ENCODE measurements at regions not wholly inside any gene's neighbourhood (a gene's known extent, or its start where the extent isn't known, plus 50 kb on each side); places are given as distances from the start of the nearest gene placed in this dataset.

GRCh38 chr4:137638934-137639333, 106.6 kb upstream of the PCDH18 start:
- no peaks in the 10 kb centered on the region for H3K27me3 ChIP-seq (ENCODE audit: control insufficient read depth, insufficient read depth, low read length)
- H3K4me1 ChIP-seq (ENCODE audit: control insufficient read depth, insufficient read depth, low read length): 0 out of 2 replicates have a peak, but pooled peaks cover 5% of the 10 kb centered on the region
- no peak overlapping the region for H3K4me3 ChIP-seq (ENCODE audit: low read depth, low read length)
- no peak overlapping the region for H3K27ac ChIP-seq (ENCODE audit: low read depth, low read length)
- no peaks in the 10 kb centered on the region for H3K36me3 ChIP-seq (ENCODE audit: control insufficient read depth, insufficient read depth, low read length)
- H3K9ac ChIP-seq (ENCODE audit: low read depth, low read length): no peak overlapping the region
- no peaks in the 10 kb centered on the region for H3K9me3 ChIP-seq (ENCODE audit: control insufficient read depth, insufficient read depth, low read length)

GRCh38 chr4:137635601-137636000, 103.3 kb upstream of the PCDH18 start:
- H3K9me3 ChIP-seq (ENCODE audit: control insufficient read depth, insufficient read depth, low read length): no peaks in the 10 kb centered on the region
- no peak overlapping the region for H3K4me3 ChIP-seq (ENCODE audit: low read depth, low read length)
- H3K4me1 ChIP-seq (ENCODE audit: control insufficient read depth, insufficient read depth, low read length): 0 out of 2 replicates have a peak, but pooled peaks cover 5% of the 10 kb centered on the region
- no peak overlapping the region for H3K9ac ChIP-seq (ENCODE audit: low read depth, low read length)
- no peaks in the 10 kb centered on the region for H3K27me3 ChIP-seq (ENCODE audit: control insufficient read depth, insufficient read depth, low read length)
- H3K27ac ChIP-seq (ENCODE audit: low read depth, low read length): no peak overlapping the region
- H3K36me3 ChIP-seq (ENCODE audit: control insufficient read depth, insufficient read depth, low read length): no peaks in the 10 kb centered on the region

GRCh38 chr4:137635108-137635507, 102.8 kb upstream of the PCDH18 start:
- Histone ChIP-seq H3K4me1 (ENCODE audit: control insufficient read depth, insufficient read depth, low read length) (0 out of 2 replicates have a peak, but pooled peaks cover 5% of the 10 kb centered on the region), H3K4me3 (ENCODE audit: low read depth, low read length) (no peak overlapping the region), H3K27me3 (ENCODE audit: control insufficient read depth, insufficient read depth, low read length) (no peaks in the 10 kb centered on the region), H3K9me3 (ENCODE audit: control insufficient read depth, insufficient read depth, low read length) (no peaks in the 10 kb centered on the region), H3K36me3 (ENCODE audit: control insufficient read depth, insufficient read depth, low read length) (no peaks in the 10 kb centered on the region), H3K27ac (ENCODE audit: low read depth, low read length) (no peak overlapping the region), H3K9ac (ENCODE audit: low read depth, low read length) (no peak overlapping the region)

GRCh38 chr4:137632842-137633241, 100.5 kb upstream of the PCDH18 start:
- Histone ChIP-seq H3K27me3 (ENCODE audit: control insufficient read depth, insufficient read depth, low read length) (no peaks in the 10 kb centered on the region), H3K4me1 (ENCODE audit: control insufficient read depth, insufficient read depth, low read length) (0 out of 2 replicates have a peak, but pooled peaks cover 5% of the 10 kb centered on the region), H3K36me3 (ENCODE audit: control insufficient read depth, insufficient read depth, low read length) (no peaks in the 10 kb centered on the region)

GRCh38 chr4:137631605-137632004, 99.3 kb upstream of the PCDH18 start:
- 0 out of 2 replicates have a peak, but pooled peaks cover 5% of the 10 kb centered on the region for H3K4me1 ChIP-seq (ENCODE audit: control insufficient read depth, insufficient read depth, low read length)
- no peak overlapping the region for H3K9ac ChIP-seq (ENCODE audit: low read depth, low read length)
- H3K27ac ChIP-seq (ENCODE audit: low read depth, low read length): no peak overlapping the region

More at GRCh38 chr4:137632842-137633241, 100.5 kb upstream of the PCDH18 start:
- Histone ChIP-seq H3K27ac (ENCODE audit: low read depth, low read length) (no peak overlapping the region), H3K4me3 (ENCODE audit: low read depth, low read length) (no peak overlapping the region), H3K9ac (ENCODE audit: low read depth, low read length) (no peak overlapping the region), H3K9me3 (ENCODE audit: control insufficient read depth, insufficient read depth, low read length) (no peaks in the 10 kb centered on the region)

GRCh38 chr4:137630252-137630651, 98.0 kb upstream of the PCDH18 start:
- Histone ChIP-seq H3K27ac (ENCODE audit: low read depth, low read length) (no peak overlapping the region), H3K36me3 (ENCODE audit: control insufficient read depth, insufficient read depth, low read length) (no peaks in the 10 kb centered on the region), H3K9me3 (ENCODE audit: control insufficient read depth, insufficient read depth, low read length) (no peaks in the 10 kb centered on the region), H3K4me1 (ENCODE audit: control insufficient read depth, insufficient read depth, low read length) (no peaks in the 10 kb centered on the region), H3K4me3 (ENCODE audit: low read depth, low read length) (no peak overlapping the region), H3K9ac (ENCODE audit: low read depth, low read length) (no peak overlapping the region), H3K27me3 (ENCODE audit: control insufficient read depth, insufficient read depth, low read length) (no peaks in the 10 kb centered on the region)

More at GRCh38 chr4:137631605-137632004, 99.3 kb upstream of the PCDH18 start:
- H3K36me3 ChIP-seq (ENCODE audit: control insufficient read depth, insufficient read depth, low read length): no peaks in the 10 kb centered on the region
- H3K9me3 ChIP-seq (ENCODE audit: control insufficient read depth, insufficient read depth, low read length): no peaks in the 10 kb centered on the region
- H3K4me3 ChIP-seq (ENCODE audit: low read depth, low read length): no peak overlapping the region
- no peaks in the 10 kb centered on the region for H3K27me3 ChIP-seq (ENCODE audit: control insufficient read depth, insufficient read depth, low read length)

- H3K27ac ChIP-seq (ENCODE audit: low read depth, low read length): no peak overlapping the region
- H3K27me3 ChIP-seq (ENCODE audit: control insufficient read depth, insufficient read depth, low read length): no peaks in the 10 kb centered on the region
- no peaks in the 10 kb centered on the region for H3K9me3 ChIP-seq (ENCODE audit: control insufficient read depth, insufficient read depth, low read length)
- no peak overlapping the region for H3K4me3 ChIP-seq (ENCODE audit: low read depth, low read length)
- no peaks in the 10 kb centered on the region for H3K36me3 ChIP-seq (ENCODE audit: control insufficient read depth, insufficient read depth, low read length)
- no peaks in the 10 kb centered on the region for H3K4me1 ChIP-seq (ENCODE audit: control insufficient read depth, insufficient read depth, low read length)
- no peak overlapping the region for H3K9ac ChIP-seq (ENCODE audit: low read depth, low read length)
Measured at GRCh38 chr4:137627739-137628460, 95.6 kb upstream of the PCDH18 start.

GRCh38 chr4:137626942-137627738, 94.8 kb upstream of the PCDH18 start:
- H3K9me3 ChIP-seq (ENCODE audit: control insufficient read depth, insufficient read depth, low read length): no peaks in the 10 kb centered on the region
- H3K36me3 ChIP-seq (ENCODE audit: control insufficient read depth, insufficient read depth, low read length): no peaks in the 10 kb centered on the region
- no peak overlapping the region for H3K4me3 ChIP-seq (ENCODE audit: low read depth, low read length)
- H3K9ac ChIP-seq (ENCODE audit: low read depth, low read length): no peak overlapping the region
- no peaks in the 10 kb centered on the region for H3K27me3 ChIP-seq (ENCODE audit: control insufficient read depth, insufficient read depth, low read length)
- H3K27ac ChIP-seq (ENCODE audit: low read depth, low read length): no peak overlapping the region
- H3K4me1 ChIP-seq (ENCODE audit: control insufficient read depth, insufficient read depth, low read length): no peaks in the 10 kb centered on the region

- no peaks in the 10 kb centered on the region for H3K4me1 ChIP-seq (ENCODE audit: control insufficient read depth, insufficient read depth, low read length)
- no peaks in the 10 kb centered on the region for H3K27me3 ChIP-seq (ENCODE audit: control insufficient read depth, insufficient read depth, low read length)
- H3K4me3 ChIP-seq (ENCODE audit: low read depth, low read length): no peak overlapping the region
- no peaks in the 10 kb centered on the region for H3K9me3 ChIP-seq (ENCODE audit: control insufficient read depth, insufficient read depth, low read length)
- H3K27ac ChIP-seq (ENCODE audit: low read depth, low read length): no peak overlapping the region
- H3K36me3 ChIP-seq (ENCODE audit: control insufficient read depth, insufficient read depth, low read length): no peaks in the 10 kb centered on the region
- no peak overlapping the region for H3K9ac ChIP-seq (ENCODE audit: low read depth, low read length)
Measured at GRCh38 chr4:137623013-137623412, 90.7 kb upstream of the PCDH18 start.

GRCh38 chr4:137621056-137621455, 88.8 kb upstream of the PCDH18 start:
- H3K4me1 ChIP-seq (ENCODE audit: control insufficient read depth, insufficient read depth, low read length): no peaks in the 10 kb centered on the region
- no peak overlapping the region for H3K27ac ChIP-seq (ENCODE audit: low read depth, low read length)
- no peaks in the 10 kb centered on the region for H3K36me3 ChIP-seq (ENCODE audit: control insufficient read depth, insufficient read depth, low read length)
- no peaks in the 10 kb centered on the region for H3K27me3 ChIP-seq (ENCODE audit: control insufficient read depth, insufficient read depth, low read length)
- H3K9me3 ChIP-seq (ENCODE audit: control insufficient read depth, insufficient read depth, low read length): no peaks in the 10 kb centered on the region
- H3K9ac ChIP-seq (ENCODE audit: low read depth, low read length): no peak overlapping the region
- no peak overlapping the region for H3K4me3 ChIP-seq (ENCODE audit: low read depth, low read length)

- Histone ChIP-seq H3K27me3 (ENCODE audit: control insufficient read depth, insufficient read depth, low read length) (no peaks in the 10 kb centered on the region), H3K4me3 (ENCODE audit: low read depth, low read length) (no peak overlapping the region), H3K9me3 (ENCODE audit: control insufficient read depth, insufficient read depth, low read length) (no peaks in the 10 kb centered on the region), H3K27ac (ENCODE audit: low read depth, low read length) (no peak overlapping the region), H3K36me3 (ENCODE audit: control insufficient read depth, insufficient read depth, low read length) (no peaks in the 10 kb centered on the region), H3K9ac (ENCODE audit: low read depth, low read length) (no peak overlapping the region), H3K4me1 (ENCODE audit: control insufficient read depth, insufficient read depth, low read length) (peaks cover 17% of the 10 kb centered on the region)
Measured at GRCh38 chr4:137614491-137614890, 82.2 kb upstream of the PCDH18 start.
